ENCODE measurements at regions not wholly inside any gene's neighbourhood (a gene's known extent, or its start where the extent isn't known, plus 50 kb on each side); places are given as distances from the start of the nearest gene placed in this dataset.

- H3K4me1 Mint-ChIP-seq = peaks cover 93% of the 10 kb centered on the region
- no peak for DNase-seq
Observed at GRCh38 chr16:86958423-86958822, 358.8 kb downstream of the C16orf95 start.

DNA sequence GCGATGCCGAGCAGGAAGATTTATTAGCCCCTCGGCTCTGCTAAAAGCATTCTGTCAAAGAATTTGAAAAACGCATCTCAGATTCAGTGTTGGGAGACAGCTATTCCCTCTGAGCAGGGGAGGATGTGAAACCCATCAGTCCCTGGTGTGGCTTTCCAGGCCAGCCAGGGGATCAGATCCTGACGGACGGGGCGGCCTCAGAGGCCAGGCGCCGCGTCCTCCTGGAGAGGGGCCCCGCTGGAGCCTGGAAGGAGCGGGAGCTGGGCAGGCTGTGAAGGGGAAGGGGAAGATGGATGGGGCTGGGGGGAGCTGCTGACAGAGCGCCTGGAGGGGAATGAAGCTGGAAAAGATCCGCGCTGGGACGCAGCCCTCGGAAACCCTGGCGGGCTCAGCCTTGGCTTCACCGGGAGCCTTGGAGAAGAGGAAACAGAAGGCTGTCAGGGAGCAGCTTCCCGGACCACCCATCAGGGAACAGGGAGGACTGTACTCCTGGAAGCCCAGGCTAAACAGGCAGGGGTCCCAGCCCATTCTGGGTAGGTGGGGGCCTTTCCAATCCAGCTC lies 358.0 kb downstream of the C16orf95 start:
- Mint-ChIP-seq H3K36me3 (ENCODE audit: low read depth) (no peaks in the 10 kb centered on the region), H3K4me1 (peaks cover 93% of the 10 kb centered on the region), H3K4me3 (peak overlapping the region; percentile 30), H3K27me3 (ENCODE audit: low read depth, poor library complexity) (peaks cover 18% of the 10 kb centered on the region), H3K9me3 (no peaks in the 10 kb centered on the region), H3K27ac (peak overlapping the region; percentile 91)
- TF ChIP-seq, protein P1, sequence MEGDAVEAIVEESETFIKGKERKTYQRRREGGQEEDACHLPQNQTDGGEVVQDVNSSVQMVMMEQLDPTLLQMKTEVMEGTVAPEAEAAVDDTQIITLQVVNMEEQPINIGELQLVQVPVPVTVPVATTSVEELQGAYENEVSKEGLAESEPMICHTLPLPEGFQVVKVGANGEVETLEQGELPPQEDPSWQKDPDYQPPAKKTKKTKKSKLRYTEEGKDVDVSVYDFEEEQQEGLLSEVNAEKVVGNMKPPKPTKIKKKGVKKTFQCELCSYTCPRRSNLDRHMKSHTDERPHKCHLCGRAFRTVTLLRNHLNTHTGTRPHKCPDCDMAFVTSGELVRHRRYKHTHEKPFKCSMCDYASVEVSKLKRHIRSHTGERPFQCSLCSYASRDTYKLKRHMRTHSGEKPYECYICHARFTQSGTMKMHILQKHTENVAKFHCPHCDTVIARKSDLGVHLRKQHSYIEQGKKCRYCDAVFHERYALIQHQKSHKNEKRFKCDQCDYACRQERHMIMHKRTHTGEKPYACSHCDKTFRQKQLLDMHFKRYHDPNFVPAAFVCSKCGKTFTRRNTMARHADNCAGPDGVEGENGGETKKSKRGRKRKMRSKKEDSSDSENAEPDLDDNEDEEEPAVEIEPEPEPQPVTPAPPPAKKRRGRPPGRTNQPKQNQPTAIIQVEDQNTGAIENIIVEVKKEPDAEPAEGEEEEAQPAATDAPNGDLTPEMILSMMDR (IDR thresholded peaks at IDR 0.05) = no peak
- DNase-seq = peak; percentile 71

More at GRCh38 chr16:86958423-86958822, 358.8 kb downstream of the C16orf95 start:
- Mint-ChIP-seq H3K27ac (peak overlapping the region; percentile 91), H3K4me3 (peak overlapping the region; percentile 30), H3K27me3 (ENCODE audit: low read depth, poor library complexity) (peaks cover 18% of the 10 kb centered on the region), H3K36me3 (ENCODE audit: low read depth) (no peaks in the 10 kb centered on the region), H3K9me3 (no peaks in the 10 kb centered on the region)
- TF ChIP-seq, protein P1 (IDR thresholded peaks at IDR 0.05) = no peak

DNA sequence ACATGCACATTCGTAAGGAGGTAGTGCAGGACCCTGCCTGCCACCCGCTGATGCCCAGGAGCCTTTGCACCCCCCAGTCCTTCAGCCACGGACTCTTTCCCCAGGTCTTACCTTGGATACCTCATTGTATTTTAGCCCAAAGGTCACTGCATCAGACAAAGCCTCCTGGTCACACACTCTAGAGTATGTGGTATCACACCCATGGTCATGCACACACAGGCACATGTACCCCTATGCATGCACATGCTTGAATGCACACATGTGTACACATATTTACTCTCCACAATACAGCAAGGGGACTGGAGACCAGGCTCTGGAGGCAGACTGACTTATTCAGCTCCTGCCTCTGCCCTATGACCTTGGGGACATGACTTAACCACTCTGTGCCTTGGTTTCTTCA lies 357.5 kb downstream of the C16orf95 start:
- peak overlapping the region; percentile 87 for H3K27ac Mint-ChIP-seq
- no peaks in the 10 kb centered on the region for H3K36me3 Mint-ChIP-seq (ENCODE audit: low read depth)
- peak overlapping the region; percentile 16 for H3K4me3 Mint-ChIP-seq
- TF ChIP-seq, protein P1 (IDR thresholded peaks at IDR 0.05) = no peak
- H3K27me3 Mint-ChIP-seq (ENCODE audit: low read depth, poor library complexity) = peaks cover 18% of the 10 kb centered on the region
- H3K9me3 Mint-ChIP-seq = no peaks in the 10 kb centered on the region
- DNase-seq = no peak
- peaks cover 93% of the 10 kb centered on the region for H3K4me1 Mint-ChIP-seq

DNA sequence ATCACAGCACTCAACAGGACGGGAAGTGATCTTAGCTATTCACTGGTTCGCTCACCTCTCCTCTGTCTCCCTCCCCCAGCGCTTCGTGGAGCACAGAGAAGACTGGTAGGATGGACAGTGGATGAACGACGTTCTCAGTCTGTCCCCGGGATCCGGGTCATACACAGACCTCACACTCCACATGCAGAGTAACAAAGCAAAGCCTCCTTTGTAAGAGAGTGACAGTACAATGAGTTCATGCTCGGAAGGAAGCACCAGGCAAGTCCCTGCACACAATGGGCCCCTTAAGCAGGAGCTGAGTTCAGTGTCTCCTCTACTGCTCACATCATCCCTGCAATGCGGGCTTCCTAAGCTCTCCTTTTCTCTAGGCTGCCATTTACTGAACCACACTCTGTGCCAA lies 356.9 kb downstream of the C16orf95 start:
- DNase-seq = no peak
- Mint-ChIP-seq H3K27ac (peak overlapping the region; percentile 87), H3K9me3 (no peaks in the 10 kb centered on the region), H3K4me3 (no peak overlapping the region), H3K36me3 (ENCODE audit: low read depth) (no peaks in the 10 kb centered on the region), H3K4me1 (peaks cover 93% of the 10 kb centered on the region), H3K27me3 (ENCODE audit: low read depth, poor library complexity) (peaks cover 18% of the 10 kb centered on the region)
- TF ChIP-seq, protein P1 (IDR thresholded peaks at IDR 0.05) = no peak

DNA sequence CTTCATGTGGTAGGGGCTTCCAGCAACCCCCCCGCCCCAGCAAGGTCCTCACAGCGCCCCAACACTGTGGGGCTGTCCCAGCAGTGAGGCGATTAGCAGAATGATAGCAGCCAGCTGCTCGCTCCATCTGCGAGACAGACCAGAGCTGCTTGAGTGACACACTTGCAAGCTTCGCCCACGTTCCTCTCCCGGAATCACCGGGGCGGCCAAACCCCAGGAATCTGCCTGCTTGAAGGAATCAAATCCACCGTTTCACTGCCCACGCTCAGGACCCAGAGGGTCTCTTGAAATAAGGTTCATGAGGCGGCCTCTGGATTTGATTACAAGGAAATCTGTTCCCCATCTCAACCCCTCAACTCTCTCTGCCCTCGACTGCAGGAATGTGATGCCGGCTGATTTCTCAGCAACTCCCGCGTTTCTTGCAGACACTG lies 356.0 kb downstream of the C16orf95 start:
- H3K36me3 Mint-ChIP-seq (ENCODE audit: low read depth) = no peaks in the 10 kb centered on the region
- peaks cover 24% of the 10 kb centered on the region for H3K27me3 Mint-ChIP-seq (ENCODE audit: low read depth, poor library complexity)
- H3K9me3 Mint-ChIP-seq = no peaks in the 10 kb centered on the region
- peaks cover 93% of the 10 kb centered on the region for H3K4me1 Mint-ChIP-seq
- TF ChIP-seq, protein P1 (IDR thresholded peaks at IDR 0.05) = no peak
- H3K4me3 Mint-ChIP-seq = peak overlapping the region; percentile 48
- H3K27ac Mint-ChIP-seq = peak overlapping the region; percentile 10
- no peak for DNase-seq

GRCh38 chr16:86962259-86962658 lies 354.9 kb downstream of the C16orf95 start:
- no peaks in the 10 kb centered on the region for H3K36me3 Mint-ChIP-seq (ENCODE audit: low read depth)
- no peak overlapping the region for H3K27ac Mint-ChIP-seq
- H3K27me3 Mint-ChIP-seq (ENCODE audit: low read depth, poor library complexity) = peaks cover 32% of the 10 kb centered on the region
- H3K4me1 Mint-ChIP-seq = peaks cover 97% of the 10 kb centered on the region
- DNase-seq = no peak
- H3K4me3 Mint-ChIP-seq = peak overlapping the region; percentile 39
- H3K9me3 Mint-ChIP-seq = no peaks in the 10 kb centered on the region
- TF ChIP-seq, protein P1 (IDR thresholded peaks at IDR 0.05) = no peak

All from nephron progenitor cell (in vitro differentiated cells).